ENCODE measurements at regions not wholly inside any gene's neighbourhood (a gene's known extent, or its start where the extent isn't known, plus 50 kb on each side); places are given as distances from the start of the nearest gene placed in this dataset.

GRCh38 chr3:87073496-87074145 is 82.7 kb upstream of the VGLL3 start:
- no peak overlapping the region for H3K9ac ChIP-seq (replicated peaks; ENCODE audit: extremely low read depth, insufficient read depth, low read length)
- no peaks in the 10 kb centered on the region for H3K27me3 ChIP-seq (ENCODE audit: control insufficient read depth in 2 of 2, insufficient read depth in 2 of 2, low read length in 2 of 2)
- H2AFZ ChIP-seq (ENCODE audit: low read depth, low read length) = no peak overlapping the region
- H4K20me1 ChIP-seq (replicated peaks; ENCODE audit: control insufficient read depth, extremely low read depth, insufficient read depth, low read length) = no peaks in the 10 kb centered on the region
- no peaks in the 10 kb centered on the region for H3K36me3 ChIP-seq (ENCODE audit: control insufficient read depth in 2 of 2, extremely low read depth in 1 of 2, insufficient read depth in 2 of 2, low read length in 2 of 2)
- H3K9me1 ChIP-seq (replicated peaks; ENCODE audit: control insufficient read depth, extremely low read depth, insufficient read depth, low read length) = no peaks in the 10 kb centered on the region
- ChIA-PET POLR2A (no interaction called here), CTCF (no interaction called here)
- FAIRE-seq (no peak), DNase-seq (ENCODE audit: low read depth, low spot score) (no peak)
- H3K4me3 ChIP-seq (replicated peaks in 1 of 3; ENCODE audit: insufficient read depth in 1 of 3, low read depth in 1 of 3, low read length in 3 of 3) = no peak overlapping the region
- intact Hi-C loops (cut with micrococcal nuclease) = no loop called here
- TF ChIP-seq MAX (IDR thresholded peaks at IDR 0.05; ENCODE audit: insufficient read depth, insufficient read length) (no peak), POLR2A (IDR thresholded peaks at IDR 0.05; ENCODE audit: low read depth, low read length) (no peak), JUN (IDR thresholded peaks at IDR 0.05; ENCODE audit: borderline replicate concordance, insufficient read depth, insufficient read length, low read depth) (no peak), MYC (IDR thresholded peaks at IDR 0.05; ENCODE audit: low read depth, low read length) (no peak), CTCF (IDR thresholded peaks at IDR 0.05; ENCODE audit: extremely low read depth in 1 of 2, insufficient read depth in 1 of 2, low read depth in 1 of 2, low read length in 2 of 2) (no peak), FOS (IDR thresholded peaks at IDR 0.05; ENCODE audit: borderline replicate concordance, insufficient read depth, low read length) (no peak), EZH2 (IDR thresholded peaks at IDR 0.05; ENCODE audit: borderline replicate concordance, low read depth, low read length, severe bottlenecking) (no peak), POLR2AphosphoS5 (IDR thresholded peaks at IDR 0.05; ENCODE audit: insufficient read depth, low read depth, low read length) (no peak), GATA2 (IDR thresholded peaks at IDR 0.05; ENCODE audit: insufficient read depth, insufficient read length, low read depth, low read length) (no peak)
- H3K27ac ChIP-seq (ENCODE audit: insufficient read depth, low read depth, low read length) = no peak overlapping the region
- no peaks in the 10 kb centered on the region for H3K9me3 ChIP-seq (replicated peaks; ENCODE audit: control insufficient read depth, insufficient read depth, low read length)
- BruUV-seq (replicated peaks) = no TSS peak
- H3K79me2 ChIP-seq (ENCODE audit: control insufficient read depth, insufficient read depth, low read length) = no peaks in the 10 kb centered on the region
- dilution Hi-C loops (cut with MboI; ENCODE audit: extremely low pct_ligation_motif_present, low sequenced_read_pairs) = no loop called here
- no peak overlapping the region for H3K4me2 ChIP-seq (ENCODE audit: insufficient read depth, low read length)
- no peaks in the 10 kb centered on the region for H3K4me1 ChIP-seq (ENCODE audit: control insufficient read depth, extremely low read depth, insufficient read depth, low read length)
